PC-3 (cell line): ENCODE measurements at regions not wholly inside any gene's neighbourhood (a gene's known extent, or its start where the extent isn't known, plus 50 kb on each side); places are given as distances from the start of the nearest gene placed in this dataset.

Source experiments
- CTCF ChIP-seq: fragments of 300-600 bp; sonication (generic); conservative IDR thresholded peaks from 2 replicates; pipeline ENCODE4 v1.5.1; 2017; ENCODE audit warnings: antibody characterized with exemption, low read depth, mild to moderate bottlenecking, low read length
- EZH2 ChIP-seq: fragments of 300-600 bp; sonication (generic); IDR thresholded peaks from one replicate; pipeline ENCODE4 v1.6.1; 2017; ENCODE audit warnings: antibody characterized with exemption, mild to moderate bottlenecking, low read length; ENCODE audit not compliant: unreplicated experiment
- EZH2phosphoT487 ChIP-seq: fragments of 300-600 bp; sonication (generic); IDR thresholded peaks from 2 replicates; pipeline ENCODE4 v1.6.1; 2018; ENCODE audit warnings: mild to moderate bottlenecking, antibody characterized with exemption, low read length, borderline replicate concordance

DNA sequence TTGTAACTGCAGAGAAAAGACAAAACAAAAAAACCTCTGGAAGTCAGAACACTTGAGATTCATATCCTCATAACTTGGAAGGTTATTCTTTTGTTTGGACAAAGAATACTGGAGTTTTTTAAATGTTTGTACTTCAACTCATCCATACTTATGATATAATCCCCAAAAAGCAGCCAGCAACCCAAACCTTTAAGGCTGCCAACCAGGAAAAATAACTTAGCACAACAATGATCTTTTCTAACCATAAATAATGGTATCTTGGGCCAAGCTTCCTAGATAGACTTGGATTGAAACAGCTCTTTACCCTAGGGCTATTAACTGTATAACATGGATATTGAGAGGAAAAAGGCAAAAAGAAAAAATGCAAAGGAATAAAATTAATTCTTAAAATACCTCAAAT is 335.1 kb downstream of the LTN1 start:
- TF ChIP-seq EZH2 (no peak), CTCF (no peak), EZH2phosphoT487 (no peak)
